ENCODE measurements at regions not wholly inside any gene's neighbourhood (a gene's known extent, or its start where the extent isn't known, plus 50 kb on each side); places are given as distances from the start of the nearest gene placed in this dataset.

DNA sequence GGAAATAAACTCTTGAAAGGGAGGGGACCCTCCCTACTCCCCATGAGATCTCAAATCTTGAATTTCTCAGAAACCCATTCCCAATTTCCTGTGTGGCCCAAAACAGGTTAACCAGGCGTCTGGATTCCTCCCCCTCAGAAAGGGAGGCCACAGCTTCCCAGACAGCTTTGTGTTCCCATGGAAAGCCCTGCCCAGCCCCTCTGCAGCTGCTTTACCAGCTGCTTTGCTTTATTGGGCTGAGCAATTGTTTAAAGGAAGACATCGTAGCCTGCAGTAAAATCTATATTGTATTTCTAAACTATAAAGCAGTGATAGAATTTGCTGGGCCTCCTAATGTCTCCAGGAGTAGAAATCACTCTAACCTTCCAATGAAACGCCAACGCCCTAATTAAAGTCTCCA lies 97.4 kb downstream of the CHST1 start:
- no peak for TF ChIP-seq CTCF (IDR thresholded peaks at IDR 0.05; ENCODE audit: insufficient read depth, missing control alignments)
- DNase-seq (ENCODE audit: insufficient read length, low spot score) (no peak), FAIRE-seq (no peak)

DNA sequence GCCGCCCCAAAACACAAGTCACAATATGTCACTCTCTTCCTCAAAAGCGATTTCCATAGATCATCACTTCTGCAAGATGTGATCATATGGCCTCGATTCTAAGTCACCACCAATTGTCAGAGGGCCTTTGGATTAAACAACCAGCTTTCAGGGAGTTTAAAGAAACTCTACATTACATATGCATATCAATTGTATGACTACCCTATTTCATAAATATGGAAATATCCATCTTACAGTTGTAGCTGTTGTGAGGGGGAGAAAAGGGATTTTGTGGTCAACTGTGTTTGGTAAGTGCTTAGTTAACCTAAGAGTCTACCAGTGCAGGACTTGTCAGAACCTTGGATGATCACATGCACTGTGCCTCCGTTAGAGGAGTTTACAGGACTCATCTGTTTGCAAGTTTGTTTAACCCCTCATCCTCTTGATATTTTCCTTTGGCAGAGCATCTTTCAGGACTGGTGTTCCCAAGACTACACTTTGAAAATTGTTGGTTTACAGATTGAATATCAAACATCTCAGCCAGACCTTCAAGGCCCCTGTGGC lies 99.9 kb downstream of the CHST1 start:
- TF ChIP-seq CTCF (IDR thresholded peaks at IDR 0.05; ENCODE audit: insufficient read depth, missing control alignments) = no peak

GRCh38 chr11:45563810-45564209 lies 101.6 kb downstream of the CHST1 start:
- no peak for TF ChIP-seq CTCF (IDR thresholded peaks at IDR 0.05; ENCODE audit: insufficient read depth, missing control alignments)
- FAIRE-seq (no peak), DNase-seq (ENCODE audit: insufficient read length, low spot score) (no peak)

More for the DNA sequence above, 99.9 kb downstream of the CHST1 start:
- FAIRE-seq (no peak), DNase-seq (ENCODE audit: insufficient read length, low spot score) (no peak)

DNA sequence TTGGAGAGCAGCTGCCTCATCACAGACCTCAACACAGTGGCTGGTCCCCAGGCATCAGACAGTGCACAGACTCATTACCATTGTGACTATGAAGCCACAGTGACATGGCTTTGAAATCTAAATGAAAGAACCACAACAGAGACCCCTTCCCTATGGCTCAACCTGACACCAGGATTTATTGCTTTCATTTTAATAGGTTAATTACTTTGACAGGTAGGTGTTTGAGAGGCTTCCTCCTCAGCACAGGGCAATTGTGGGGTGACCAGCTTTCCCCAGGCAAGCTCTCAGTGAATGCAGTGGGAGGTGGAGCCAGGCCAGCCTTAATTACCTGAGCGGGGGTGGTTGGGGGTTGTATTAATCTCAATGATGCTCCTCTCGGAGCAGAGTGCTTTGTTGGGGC lies 102.3 kb downstream of the CHST1 start:
- TF ChIP-seq CTCF (IDR thresholded peaks at IDR 0.05; ENCODE audit: insufficient read depth, missing control alignments) = no peak
- no peak for FAIRE-seq
- DNase-seq (ENCODE audit: insufficient read length, low spot score) = no peak

- no peak for FAIRE-seq
- TF ChIP-seq CTCF (IDR thresholded peaks at IDR 0.05; ENCODE audit: insufficient read depth, missing control alignments) = no peak
- no peak for DNase-seq (ENCODE audit: insufficient read length, low spot score)
These were observed 104.5 kb downstream of the CHST1 start for GRCh38 chr11:45560913-45561281.

DNA sequence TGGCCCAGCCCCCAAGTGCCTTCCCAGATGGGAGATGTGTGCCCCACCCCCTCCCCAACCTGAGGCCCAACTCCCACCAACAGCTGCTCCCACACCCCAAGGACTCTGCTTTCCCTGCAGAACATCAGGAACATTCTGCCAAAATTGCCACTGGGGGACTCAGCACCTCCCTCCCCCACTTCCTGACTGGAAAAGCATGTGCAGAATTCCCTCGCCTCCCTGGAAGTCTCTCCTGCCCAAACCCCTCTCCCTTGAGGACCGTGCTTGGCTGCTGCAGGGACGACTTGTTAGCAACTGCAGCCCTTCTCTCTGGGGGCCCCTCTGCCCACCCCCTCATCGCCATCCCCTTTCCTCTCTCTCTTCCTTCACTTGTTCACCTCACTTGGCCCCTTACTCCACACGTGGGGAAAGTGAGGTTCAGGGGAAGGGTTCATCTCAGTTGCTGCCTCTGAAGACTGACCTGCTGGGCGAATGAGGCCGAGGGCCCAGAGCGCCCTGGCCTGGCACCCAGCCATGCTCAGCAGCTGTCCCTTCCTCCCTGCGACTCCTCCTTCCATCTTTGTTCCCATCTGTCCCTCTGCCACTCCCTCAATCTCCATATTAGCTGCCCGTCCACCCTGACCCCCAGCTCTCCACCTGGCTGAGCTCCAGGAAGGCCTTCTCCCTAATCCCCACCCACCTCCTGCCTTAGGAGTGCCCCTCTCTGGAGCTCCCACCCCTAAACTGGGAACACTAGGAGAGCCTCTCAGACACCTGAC lies 105.1 kb downstream of the CHST1 start:
- FAIRE-seq = no peak

More for the DNA sequence above, 105.1 kb downstream of the CHST1 start:
- no peak for DNase-seq (ENCODE audit: insufficient read length, low spot score)
- no peak for TF ChIP-seq CTCF (IDR thresholded peaks at IDR 0.05; ENCODE audit: insufficient read depth, missing control alignments)
